ENCODE measurements at regions not wholly inside any gene's neighbourhood (a gene's known extent, or its start where the extent isn't known, plus 50 kb on each side); places are given as distances from the start of the nearest gene placed in this dataset.

DNA sequence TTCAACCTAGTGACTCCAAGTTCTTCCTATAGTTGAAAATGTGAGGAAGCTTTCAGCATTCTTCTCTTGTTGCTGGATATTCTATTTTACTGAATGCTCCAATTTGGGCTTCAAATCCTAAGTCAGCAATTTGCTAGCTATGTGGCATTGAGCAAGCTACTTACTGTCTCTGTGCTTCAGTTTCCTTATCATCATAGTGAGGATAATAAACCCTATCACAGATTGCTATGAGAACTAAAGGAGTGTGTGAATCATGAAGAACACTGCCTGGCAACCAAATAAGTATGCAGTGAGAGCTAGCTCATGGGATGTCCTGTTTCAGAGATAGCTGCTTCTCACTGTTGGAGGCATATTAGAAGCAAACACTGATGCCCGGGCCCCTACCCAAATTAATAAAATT is 163.8 kb upstream of the CDIN1 start:
- Histone ChIP-seq H3K4me1 (ENCODE audit: control insufficient read depth in 2 of 2, insufficient read depth in 1 of 2, low read depth in 1 of 2, low read length in 2 of 2) (peaks cover 0 to 2% of the 10 kb centered on the region in 2 donors), H4K91ac (ENCODE audit: low read depth, low read length, poor library complexity) (no peak overlapping the region), H3K4ac (ENCODE audit: low read length) (no peak overlapping the region), H2BK120ac (ENCODE audit: low read depth, low read length) (no peak overlapping the region), H3K36me3 (replicated peaks in 1 of 2; ENCODE audit: control insufficient read depth in 2 of 2, insufficient read depth in 2 of 2, low read length in 2 of 2) (no peaks in the 10 kb centered on the region), H2BK15ac (ENCODE audit: low read length) (no peak overlapping the region), H2BK12ac (ENCODE audit: low read length) (no peak overlapping the region), H3K4me2 (ENCODE audit: insufficient read depth, low read length, poor library complexity, severe bottlenecking) (no peak overlapping the region), H3K9ac (ENCODE audit: low read depth, low read length, poor library complexity) (no peak overlapping the region), H3K9me3 (replicated peaks in 1 of 2; ENCODE audit: control insufficient read depth in 2 of 2, insufficient read depth in 1 of 2, low read depth in 1 of 2, low read length in 2 of 2) (no peaks in the 10 kb centered on the region), H2AK5ac (ENCODE audit: low read depth, low read length) (no peak overlapping the region), H3K14ac (ENCODE audit: low read length) (no peak overlapping the region), H2BK5ac (ENCODE audit: low read length) (no peak overlapping the region), H3K18ac (ENCODE audit: low read length) (no peak overlapping the region), H3K27me3 (ENCODE audit: control insufficient read depth in 3 of 3, insufficient read depth in 3 of 3, low read depth in 1 of 3, low read length in 3 of 3) (no peaks in the 10 kb centered on the region), H3K79me1 (ENCODE audit: low read depth, low read length) (no peaks in the 10 kb centered on the region), H3K23ac (ENCODE audit: low read depth, low read length, poor library complexity) (no peak overlapping the region), H3K4me3 (ENCODE audit: low read length in 2 of 2) (no peak overlapping the region), H3K27ac (replicated peaks; ENCODE audit: low read length) (no peak overlapping the region), H4K8ac (ENCODE audit: low read depth, low read length) (no peak overlapping the region), H2AFZ (ENCODE audit: low read length) (peak overlapping the region; percentile 15)
- DNase-seq (ENCODE audit: low spot score), result no peak
- no CpG with 5 or more reads among the region's 1 CpG for WGBS, 2 donors (ENCODE audit: extremely low coverage in 2 of 2, insufficient read length in 2 of 2, insufficient replicate concordance in 1 of 2)

- Histone ChIP-seq H2AK5ac (ENCODE audit: low read depth, low read length) (no peak overlapping the region), H3K23ac (ENCODE audit: low read depth, low read length, poor library complexity) (no peak overlapping the region), H3K4me1 (ENCODE audit: control insufficient read depth in 2 of 2, insufficient read depth in 1 of 2, low read depth in 1 of 2, low read length in 2 of 2) (peaks cover 0 to 3% of the 10 kb centered on the region in 2 donors), H2BK5ac (ENCODE audit: low read length) (no peak overlapping the region), H3K9ac (ENCODE audit: low read depth, low read length, poor library complexity) (no peak overlapping the region), H3K18ac (ENCODE audit: low read length) (no peak overlapping the region), H4K91ac (ENCODE audit: low read depth, low read length, poor library complexity) (no peak overlapping the region), H2BK12ac (ENCODE audit: low read length) (no peak overlapping the region), H3K27me3 (ENCODE audit: control insufficient read depth in 3 of 3, insufficient read depth in 3 of 3, low read depth in 1 of 3, low read length in 3 of 3) (no peaks in the 10 kb centered on the region), H4K8ac (ENCODE audit: low read depth, low read length) (no peak overlapping the region), H2BK120ac (ENCODE audit: low read depth, low read length) (no peak overlapping the region), H3K27ac (replicated peaks; ENCODE audit: low read length) (no peak overlapping the region), H3K9me3 (replicated peaks in 1 of 2; ENCODE audit: control insufficient read depth in 2 of 2, insufficient read depth in 1 of 2, low read depth in 1 of 2, low read length in 2 of 2) (peaks cover 0 to 3% of the 10 kb centered on the region in 2 donors), H3K4me3 (ENCODE audit: low read length in 2 of 2) (no peak overlapping the region), H3K36me3 (replicated peaks in 1 of 2; ENCODE audit: control insufficient read depth in 2 of 2, insufficient read depth in 2 of 2, low read length in 2 of 2) (no peaks in the 10 kb centered on the region), H3K79me1 (ENCODE audit: low read depth, low read length) (no peaks in the 10 kb centered on the region), H3K4ac (ENCODE audit: low read length) (no peak overlapping the region), H2AFZ (ENCODE audit: low read length) (no peak overlapping the region), H3K14ac (ENCODE audit: low read length) (no peak overlapping the region), H2BK15ac (ENCODE audit: low read length) (no peak overlapping the region), H3K4me2 (ENCODE audit: insufficient read depth, low read length, poor library complexity, severe bottlenecking) (no peak overlapping the region)
- no CpG with 5 or more reads among the region's 2 CpGs for WGBS, 2 donors (ENCODE audit: extremely low coverage in 2 of 2, insufficient read length in 2 of 2, insufficient replicate concordance in 1 of 2)
- DNase-seq (ENCODE audit: low spot score), result no peak
These were observed 156.8 kb upstream of the CDIN1 start for GRCh38 chr15:36422631-36423030.

- no CpG with 5 or more reads among the region's 4 CpGs for WGBS, 2 donors (ENCODE audit: extremely low coverage in 2 of 2, insufficient read length in 2 of 2, insufficient replicate concordance in 1 of 2)
- no peak overlapping the region for H2BK5ac ChIP-seq (ENCODE audit: low read length)
- no peak overlapping the region for H3K27ac ChIP-seq (replicated peaks; ENCODE audit: low read length)
- no peak overlapping the region for H3K23ac ChIP-seq (ENCODE audit: low read depth, low read length, poor library complexity)
- H2AK5ac ChIP-seq (ENCODE audit: low read depth, low read length), result no peak overlapping the region
- no peak overlapping the region for H3K9ac ChIP-seq (ENCODE audit: low read depth, low read length, poor library complexity)
- no peak overlapping the region for H2BK15ac ChIP-seq (ENCODE audit: low read length)
- no peak overlapping the region for H4K8ac ChIP-seq (ENCODE audit: low read depth, low read length)
- no peak overlapping the region for H2AFZ ChIP-seq (ENCODE audit: low read length)
- H2BK120ac ChIP-seq (ENCODE audit: low read depth, low read length), result no peak overlapping the region
- no peaks in the 10 kb centered on the region for H3K27me3 ChIP-seq (ENCODE audit: control insufficient read depth in 3 of 3, insufficient read depth in 3 of 3, low read depth in 1 of 3, low read length in 3 of 3)
- DNase-seq (ENCODE audit: low spot score), result no peak
- H3K4me3 ChIP-seq (ENCODE audit: low read length in 2 of 2), result no peak overlapping the region
- no peak overlapping the region for H2BK12ac ChIP-seq (ENCODE audit: low read length)
- H3K14ac ChIP-seq (ENCODE audit: low read length), result no peak overlapping the region
- no peaks in the 10 kb centered on the region for H3K79me1 ChIP-seq (ENCODE audit: low read depth, low read length)
- H3K18ac ChIP-seq (ENCODE audit: low read length), result no peak overlapping the region
- H3K4ac ChIP-seq (ENCODE audit: low read length), result no peak overlapping the region
- peaks cover 0 to 3% of the 10 kb centered on the region in 2 donors for H3K9me3 ChIP-seq (replicated peaks in 1 of 2; ENCODE audit: control insufficient read depth in 2 of 2, insufficient read depth in 1 of 2, low read depth in 1 of 2, low read length in 2 of 2)
- no peaks in the 10 kb centered on the region for H3K36me3 ChIP-seq (replicated peaks in 1 of 2; ENCODE audit: control insufficient read depth in 2 of 2, insufficient read depth in 2 of 2, low read length in 2 of 2)
- H3K4me1 ChIP-seq (ENCODE audit: control insufficient read depth in 2 of 2, insufficient read depth in 1 of 2, low read depth in 1 of 2, low read length in 2 of 2), result peaks cover 0 to 5% of the 10 kb centered on the region in 2 donors
- H4K91ac ChIP-seq (ENCODE audit: low read depth, low read length, poor library complexity), result no peak overlapping the region
- no peak overlapping the region for H3K4me2 ChIP-seq (ENCODE audit: insufficient read depth, low read length, poor library complexity, severe bottlenecking)
These were observed 152.7 kb upstream of the CDIN1 start for GRCh38 chr15:36426691-36427090.

GRCh38 chr15:36428102-36428845 is 151.2 kb upstream of the CDIN1 start:
- H3K9ac ChIP-seq (ENCODE audit: low read depth, low read length, poor library complexity), result no peak overlapping the region
- no peak overlapping the region for H2BK15ac ChIP-seq (ENCODE audit: low read length)
- no peaks in the 10 kb centered on the region for H3K79me1 ChIP-seq (ENCODE audit: low read depth, low read length)
- H3K4me2 ChIP-seq (ENCODE audit: insufficient read depth, low read length, poor library complexity, severe bottlenecking), result no peak overlapping the region
- no peak overlapping the region for H2BK5ac ChIP-seq (ENCODE audit: low read length)
- H3K27me3 ChIP-seq (ENCODE audit: control insufficient read depth in 3 of 3, insufficient read depth in 3 of 3, low read depth in 1 of 3, low read length in 3 of 3), result no peaks in the 10 kb centered on the region
- H3K4me1 ChIP-seq (ENCODE audit: control insufficient read depth in 2 of 2, insufficient read depth in 1 of 2, low read depth in 1 of 2, low read length in 2 of 2), result peaks cover 3 to 5% of the 10 kb centered on the region in 2 donors
- H3K23ac ChIP-seq (ENCODE audit: low read depth, low read length, poor library complexity), result no peak overlapping the region
- peak overlapping the region; percentile 11 for H2AFZ ChIP-seq (ENCODE audit: low read length)
- no peak overlapping the region for H3K4ac ChIP-seq (ENCODE audit: low read length)
- H2BK120ac ChIP-seq (ENCODE audit: low read depth, low read length), result no peak overlapping the region
- H4K8ac ChIP-seq (ENCODE audit: low read depth, low read length), result no peak overlapping the region
- H3K27ac ChIP-seq (replicated peaks; ENCODE audit: low read length), result no peak overlapping the region
- H4K91ac ChIP-seq (ENCODE audit: low read depth, low read length, poor library complexity), result no peak overlapping the region
- H2AK5ac ChIP-seq (ENCODE audit: low read depth, low read length), result no peak overlapping the region
- H2BK12ac ChIP-seq (ENCODE audit: low read length), result no peak overlapping the region
- no peak overlapping the region for H3K18ac ChIP-seq (ENCODE audit: low read length)
- H3K36me3 ChIP-seq (replicated peaks in 1 of 2; ENCODE audit: control insufficient read depth in 2 of 2, insufficient read depth in 2 of 2, low read length in 2 of 2), result no peaks in the 10 kb centered on the region
- whole genome bisulfite sequencing, 2 donors (ENCODE audit: extremely low coverage in 2 of 2, insufficient read length in 2 of 2, insufficient replicate concordance in 1 of 2), result no CpG with 5 or more reads among the region's 4 CpGs
- no peaks in the 10 kb centered on the region for H3K9me3 ChIP-seq (replicated peaks in 1 of 2; ENCODE audit: control insufficient read depth in 2 of 2, insufficient read depth in 1 of 2, low read depth in 1 of 2, low read length in 2 of 2)
- no peak overlapping the region for H3K4me3 ChIP-seq (ENCODE audit: low read length in 2 of 2)
- H3K14ac ChIP-seq (ENCODE audit: low read length), result no peak overlapping the region
- DNase-seq (ENCODE audit: low spot score), result no peak
